KG1 (cell line): ENCODE measurements at regions not wholly inside any gene's neighbourhood (a gene's known extent, or its start where the extent isn't known, plus 50 kb on each side); places are given as distances from the start of the nearest gene placed in this dataset.

Experiments used
- DNase-seq: peaks from one replicate; lab custom pipeline; 2025; lab: John Stamatoyannopoulos, UW

DNA sequence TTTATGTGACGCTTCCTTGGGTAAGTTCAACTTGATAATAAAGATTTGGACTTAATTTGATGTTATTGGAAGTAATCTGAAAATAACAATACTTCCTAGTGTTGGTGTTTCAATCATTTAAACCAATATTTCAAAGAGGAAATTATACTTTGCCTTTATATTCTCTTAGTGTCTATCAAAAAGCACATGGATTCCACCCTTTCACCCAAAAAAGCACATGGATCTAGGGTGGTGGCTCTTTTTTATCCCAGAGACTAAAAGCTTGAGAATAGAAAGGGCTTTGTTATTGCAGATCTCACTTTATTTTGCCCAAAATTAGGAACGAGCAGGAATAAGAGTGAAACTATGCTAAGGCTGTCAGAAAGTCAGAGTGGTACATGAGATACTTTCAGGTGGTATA is 75.1 kb upstream of the RASGEF1B start:
- no peak for DNase-seq

DNA sequence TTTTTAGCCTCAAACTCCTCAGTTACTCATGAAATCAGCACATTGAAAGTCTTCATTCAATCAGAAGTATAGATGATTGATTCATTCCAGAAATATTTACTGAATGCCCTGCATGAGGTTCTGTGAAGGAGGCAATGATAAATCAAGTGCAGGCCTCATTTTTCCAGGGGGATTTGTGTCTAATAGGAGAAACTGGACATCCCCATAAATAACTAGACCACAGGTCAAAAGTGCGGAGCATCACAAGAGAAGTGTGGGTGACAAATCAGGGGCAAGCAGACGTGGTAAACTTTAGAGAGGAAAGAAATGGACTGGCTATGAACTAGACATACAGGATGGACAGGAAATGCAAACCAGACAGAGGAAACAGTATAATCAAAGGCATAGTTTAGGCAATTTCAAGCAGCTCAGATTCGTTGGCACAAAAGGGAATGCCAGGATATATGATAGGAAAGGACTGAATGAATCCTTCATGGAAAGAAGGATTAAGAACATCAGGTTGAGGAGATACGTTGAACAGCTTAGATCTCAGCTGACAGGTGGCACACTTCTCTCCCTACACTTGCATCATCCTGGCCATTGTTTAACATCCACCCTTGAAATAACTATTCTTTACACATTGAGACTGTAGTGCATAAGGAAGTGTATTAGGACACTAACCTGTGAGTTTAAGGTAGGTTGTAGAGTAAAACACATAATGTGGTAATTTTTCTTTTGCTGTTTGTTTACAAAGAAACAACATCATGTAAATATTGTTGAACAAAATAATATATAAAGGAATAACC is 69.6 kb upstream of the RASGEF1B start:
- no peak for DNase-seq

DNA sequence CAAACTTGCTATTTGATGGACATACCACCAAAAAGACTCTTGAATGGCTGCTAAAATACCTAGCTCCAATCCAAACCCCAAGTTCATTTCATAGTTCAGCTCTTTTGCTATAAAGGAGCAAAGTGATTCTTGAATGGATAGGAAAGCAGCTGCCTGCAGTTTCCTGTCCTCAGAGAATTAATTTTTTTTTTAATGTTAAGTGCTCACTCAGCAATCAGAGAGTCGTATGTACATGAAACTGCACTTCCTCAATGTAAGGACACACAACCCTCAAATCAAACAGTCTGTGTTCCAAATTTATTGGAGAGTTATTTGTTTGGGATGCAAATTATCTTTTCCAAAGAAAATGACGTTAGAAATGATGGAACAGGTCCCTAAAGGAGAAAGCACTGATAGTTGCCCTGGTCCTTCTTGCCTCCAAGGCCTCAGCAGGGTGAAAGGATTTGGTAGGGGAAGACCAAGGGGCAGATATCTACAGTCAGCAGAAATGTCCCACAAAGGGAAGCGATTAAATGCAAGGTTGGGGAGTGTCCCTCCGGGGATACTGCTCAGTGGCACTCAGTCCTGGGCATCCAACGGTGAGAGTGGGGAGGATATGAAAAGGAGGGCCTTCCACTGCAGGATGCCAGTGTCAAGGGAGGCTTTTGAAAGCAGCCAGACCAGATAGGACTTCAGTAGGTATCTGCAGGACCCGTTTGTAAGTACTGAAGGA is 67.2 kb upstream of the RASGEF1B start:
- no peak for DNase-seq

DNA sequence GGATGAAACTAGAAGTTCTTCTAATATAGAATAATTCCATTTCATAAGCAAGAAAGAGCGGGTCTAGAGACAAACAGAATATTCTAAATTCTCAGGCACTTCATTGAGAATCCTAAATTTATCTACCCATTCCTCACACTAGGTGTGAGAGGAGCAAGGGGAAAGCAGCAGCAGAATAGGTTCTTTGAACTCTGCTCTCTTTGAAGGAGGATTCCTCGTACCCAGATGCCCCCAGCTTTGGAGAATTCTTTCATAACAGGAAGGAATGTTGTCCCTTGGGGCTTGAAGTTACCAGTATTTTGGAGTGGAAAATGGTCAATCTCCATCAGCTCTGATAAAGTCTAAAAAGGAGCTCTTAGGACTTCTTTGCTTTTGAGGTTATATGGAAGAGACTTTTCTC is 59.7 kb upstream of the RASGEF1B start:
- no peak for DNase-seq

DNA sequence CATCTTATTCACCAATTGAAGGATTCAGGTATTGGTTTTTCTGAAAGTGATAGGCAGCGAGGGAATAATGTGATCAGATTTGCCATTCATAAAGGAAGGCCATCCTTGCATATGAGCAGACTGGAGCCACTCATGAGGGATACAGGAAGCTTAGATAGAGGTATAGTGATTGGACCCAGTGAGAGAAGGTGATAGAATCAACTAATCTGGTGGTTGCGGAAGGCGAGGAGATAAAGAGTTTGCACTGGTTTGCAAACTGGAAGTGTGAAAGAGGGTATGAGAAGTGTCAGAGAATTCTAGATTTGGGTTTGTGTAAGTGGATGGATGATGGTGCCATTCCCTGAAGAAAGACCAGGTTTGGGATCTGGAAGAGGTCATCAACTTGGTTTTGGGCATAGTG is 57.3 kb upstream of the RASGEF1B start:
- no peak for DNase-seq

DNA sequence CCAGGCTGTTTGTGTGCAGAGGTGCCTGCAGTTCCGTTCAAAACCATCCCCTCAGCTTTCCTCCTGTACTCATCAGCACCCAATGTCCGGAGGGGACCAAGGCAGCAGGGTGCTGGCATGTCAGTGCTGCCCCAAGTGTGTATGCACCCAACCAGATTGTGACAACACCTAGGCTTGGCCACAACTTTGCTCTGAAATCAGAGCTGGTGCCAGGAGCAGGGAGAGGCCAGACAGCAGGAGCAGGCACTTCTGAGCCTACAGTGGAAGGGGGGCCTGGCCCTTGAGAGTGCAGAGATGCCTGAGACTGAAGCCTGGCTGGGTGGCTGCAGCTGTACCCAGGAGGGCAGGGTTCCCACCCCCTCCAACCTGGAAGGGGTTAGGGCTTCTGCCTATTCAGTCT is 56.5 kb upstream of the RASGEF1B start:
- no peak for DNase-seq

DNA sequence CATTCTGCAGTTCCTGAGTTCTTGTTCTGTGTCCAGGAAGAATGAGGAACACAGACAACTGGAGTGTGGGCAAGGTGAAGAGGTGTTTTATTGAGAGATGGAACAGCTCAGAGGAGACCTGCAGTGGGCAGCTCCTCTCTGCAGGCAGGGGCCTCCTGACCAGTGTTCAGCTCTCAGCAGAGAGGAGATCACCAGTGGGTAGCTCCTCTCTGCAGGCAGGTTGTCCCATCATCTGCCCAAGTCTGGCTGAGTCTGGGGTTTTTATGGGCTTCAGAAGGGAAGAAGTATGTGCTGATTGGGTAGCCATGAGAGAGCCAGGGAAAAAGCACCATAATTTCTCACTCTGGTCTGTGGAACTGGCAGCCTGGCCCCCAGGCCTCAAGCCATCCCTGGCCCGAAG is 56.0 kb upstream of the RASGEF1B start:
- DNase-seq, result no peak

DNA sequence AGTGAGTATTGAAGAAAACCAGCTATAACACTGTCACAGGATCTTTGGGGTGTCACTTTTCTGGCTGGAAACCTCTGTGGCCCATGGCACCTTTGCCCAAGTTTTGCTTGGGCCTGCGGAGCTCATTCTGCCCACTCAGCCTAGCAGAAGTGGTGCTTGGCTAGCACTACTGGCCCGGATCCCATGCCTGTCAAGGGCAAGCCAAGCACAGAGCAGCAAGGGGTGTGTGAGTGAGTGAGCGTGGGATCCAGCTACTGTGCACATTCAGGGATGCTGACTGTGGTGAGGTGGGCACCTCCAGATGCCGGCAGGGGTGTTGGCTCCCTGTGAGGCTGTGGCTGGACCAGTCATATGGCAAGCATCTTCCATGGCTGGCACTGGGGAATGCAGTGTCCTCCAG is 55.4 kb upstream of the RASGEF1B start:
- DNase-seq, result no peak

DNA sequence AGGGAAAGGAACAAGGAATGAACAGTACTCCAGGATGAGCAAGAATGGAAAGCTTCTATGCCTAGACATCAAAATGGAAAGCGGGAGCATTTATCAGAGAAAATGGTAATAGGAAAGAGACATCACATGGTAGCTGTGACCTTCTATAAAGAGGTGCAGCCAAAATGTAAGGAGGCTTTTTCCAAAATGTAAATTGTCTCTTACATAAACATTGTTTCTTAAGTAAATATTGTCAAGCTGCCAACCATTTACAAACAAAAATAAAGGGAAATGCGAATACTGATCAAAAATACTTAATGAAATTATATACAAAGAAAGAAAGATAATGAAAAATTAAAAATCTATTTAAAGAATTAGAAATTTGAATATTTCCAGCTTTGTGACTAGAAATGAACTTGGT is 55.0 kb upstream of the RASGEF1B start:
- no peak for DNase-seq

DNA sequence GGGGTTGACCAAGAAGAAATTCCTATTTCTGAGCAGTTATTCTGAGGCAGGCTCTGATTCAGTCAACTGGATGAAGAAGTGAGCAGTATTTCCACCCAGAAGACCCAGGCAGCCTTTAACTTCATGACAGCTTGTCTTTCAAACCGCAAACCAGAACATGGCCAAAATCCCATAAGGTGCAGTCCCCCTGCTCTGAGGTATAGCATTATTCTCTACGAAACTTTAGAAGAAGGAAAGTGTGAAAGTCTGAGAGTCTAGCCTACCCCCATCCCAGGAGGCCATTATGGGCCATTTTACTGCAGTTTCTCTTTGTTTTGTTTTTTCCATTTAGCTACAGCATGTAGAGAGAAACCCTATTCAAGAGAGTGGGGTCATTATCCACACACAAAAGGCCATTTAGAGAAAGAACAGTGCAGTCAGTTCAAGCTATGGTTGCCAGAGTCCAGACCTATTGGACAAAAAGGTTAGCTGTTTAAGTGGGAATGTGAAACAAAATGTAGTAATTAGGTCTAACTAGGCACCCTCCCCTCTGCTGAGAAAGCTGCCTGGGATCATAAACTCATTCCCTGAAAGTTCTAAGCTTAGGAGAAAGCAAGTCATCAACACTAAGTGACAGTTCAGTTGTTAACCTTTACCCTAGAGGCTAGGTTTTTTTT is 52.1 kb upstream of the RASGEF1B start:
- no peak for DNase-seq

DNA sequence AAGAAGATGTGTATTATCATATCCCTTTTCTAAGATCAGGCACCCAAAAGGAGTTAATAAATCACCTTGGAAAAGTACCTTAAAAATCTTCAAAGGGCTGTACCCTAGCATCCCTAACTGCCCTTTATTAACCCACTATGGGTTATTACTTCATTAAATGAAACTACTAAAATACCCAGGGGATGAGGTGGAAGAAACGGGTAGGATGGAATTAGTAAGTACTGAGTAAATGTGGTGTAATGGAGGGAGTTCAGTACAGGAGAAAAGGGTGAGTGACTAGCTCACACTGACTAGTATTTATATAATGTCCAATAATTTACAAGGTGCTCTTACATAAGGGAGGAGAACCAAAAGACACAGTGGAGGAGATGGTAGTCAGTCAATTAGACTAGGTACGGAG is 51.0 kb upstream of the RASGEF1B start:
- DNase-seq, result no peak

DNA sequence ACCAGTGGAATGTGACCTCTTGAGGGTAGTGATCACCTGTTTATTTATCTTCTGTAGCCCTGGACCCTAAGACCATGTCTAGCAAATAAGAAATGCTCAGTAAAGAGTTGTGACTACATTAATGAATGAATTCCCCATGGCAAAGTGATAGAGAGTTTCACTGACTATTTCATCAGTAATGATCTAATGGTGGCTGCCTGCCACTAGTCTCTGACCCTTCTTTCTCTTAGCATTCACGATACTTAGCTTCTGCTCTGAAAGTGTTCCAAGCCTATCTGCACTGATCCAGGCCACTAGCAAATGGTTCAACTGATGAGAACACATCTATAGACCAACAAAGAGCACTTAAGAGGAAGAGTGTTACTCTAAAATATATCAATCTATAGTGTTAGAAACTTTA is 50.0 kb upstream of the RASGEF1B start:
- DNase-seq, result no peak
